HL-60 (cell line): ENCODE measurements at regions not wholly inside any gene's neighbourhood (a gene's known extent, or its start where the extent isn't known, plus 50 kb on each side); places are given as distances from the start of the nearest gene placed in this dataset.

Experiments
- DNase-seq, 2 experiments: peaks; one replicate each; pipeline ENCODE4 v3.0.0-alpha.2; 2010 to 2020; ENCODE audit warnings: low read depth in 1 of 2, low spot score in 1 of 2
- H3K27ac ChIP-seq: fragments of 250-450 bp; sonication (Bioruptor Pico); replicated peaks from 2 replicates; pipeline ENCODE4 v1.5.1; 2020; ENCODE audit warnings: mild to moderate bottlenecking, moderate library complexity
- H3K27me3 ChIP-seq: fragments of 250-450 bp; sonication (Bioruptor Pico); 2 replicates; pipeline ENCODE4 v1.5.1; 2021; ENCODE audit warnings: mild to moderate bottlenecking, moderate library complexity; ENCODE audit not compliant: insufficient read depth, poor library complexity, severe bottlenecking
- H3K4me3 ChIP-seq: replicated peaks from 2 replicates; pipeline ENCODE4 v1.5.1; 2011; ENCODE audit warnings: mild to moderate bottlenecking, control low read depth, low read length; ENCODE audit not compliant: insufficient read depth
- GABPA ChIP-seq: IDR thresholded peaks from 2 replicates; pipeline ENCODE4 v1.6.1; 2012; ENCODE audit warnings: low read depth
- POLR2AphosphoS5 ChIP-seq: IDR thresholded peaks from 2 replicates; pipeline ENCODE4 v1.6.1; 2012; ENCODE audit warnings: low read depth
- SPI1 ChIP-seq: IDR thresholded peaks from 2 replicates; pipeline ENCODE4 v1.6.1; 2012; ENCODE audit warnings: low read depth, mild to moderate bottlenecking, borderline replicate concordance
- TF ChIP-seq, protein P1 (sequence below): IDR thresholded peaks from 2 replicates; pipeline ENCODE4 v1.6.1; 2012; ENCODE audit warnings: low read depth; ENCODE audit not compliant: insufficient replicate concordance
- TF ChIP-seq, protein P2 (sequence below): IDR thresholded peaks from one replicate; pipeline ENCODE4 v1.5.1; 2011; ENCODE audit warnings: low read length, control low read depth, inconsistent platforms; ENCODE audit not compliant: insufficient read depth

DNA sequence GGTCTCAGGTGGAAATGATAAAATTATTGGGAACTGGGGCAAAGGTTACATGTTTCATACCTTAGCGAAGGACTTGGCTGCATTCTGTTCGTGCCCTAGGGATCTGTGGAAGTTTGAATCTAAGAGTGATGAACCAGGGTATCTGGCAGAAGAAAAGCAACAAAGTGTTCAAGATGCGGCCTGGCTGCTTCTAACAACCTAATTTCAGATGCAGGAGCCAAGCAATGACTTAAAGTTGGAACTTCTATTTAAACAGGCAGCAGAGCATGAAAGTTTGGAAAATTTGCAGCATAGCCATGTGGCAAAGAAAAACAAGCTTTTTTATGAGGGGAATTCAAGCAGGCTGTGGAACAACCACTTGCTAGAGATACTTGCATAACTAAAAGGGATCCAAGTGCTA lies 73.5 kb downstream of the CD24 start:
- DNase-seq = no peak
- no peak overlapping the region for H3K27ac ChIP-seq
- no peak for TF ChIP-seq SPI1
- no peak overlapping the region for H3K4me3 ChIP-seq
- no peaks in the 10 kb centered on the region for H3K27me3 ChIP-seq

DNA sequence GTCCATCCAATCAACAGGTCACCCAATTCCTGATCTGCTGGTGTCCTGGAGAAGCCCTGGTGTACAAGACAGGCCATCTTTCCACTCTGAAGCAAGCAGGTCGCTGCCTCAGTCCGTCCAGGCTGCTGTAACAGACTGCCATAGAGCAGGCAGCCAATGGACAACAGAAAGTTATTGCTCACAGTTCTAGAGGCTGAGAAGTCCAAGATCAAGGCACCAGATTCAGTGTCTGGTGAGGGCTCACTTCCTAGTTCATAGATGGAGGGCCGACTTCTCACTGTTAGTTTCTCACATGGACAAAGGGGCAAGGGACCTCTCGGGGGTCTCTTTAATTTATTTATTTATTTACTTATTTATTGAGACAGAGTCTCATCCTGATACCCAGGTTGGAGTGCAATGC lies 74.8 kb downstream of the CD24 start:
- TF ChIP-seq GABPA (no peak), SPI1 (no peak), POLR2AphosphoS5 (no peak)
- TF ChIP-seq, protein P1, sequence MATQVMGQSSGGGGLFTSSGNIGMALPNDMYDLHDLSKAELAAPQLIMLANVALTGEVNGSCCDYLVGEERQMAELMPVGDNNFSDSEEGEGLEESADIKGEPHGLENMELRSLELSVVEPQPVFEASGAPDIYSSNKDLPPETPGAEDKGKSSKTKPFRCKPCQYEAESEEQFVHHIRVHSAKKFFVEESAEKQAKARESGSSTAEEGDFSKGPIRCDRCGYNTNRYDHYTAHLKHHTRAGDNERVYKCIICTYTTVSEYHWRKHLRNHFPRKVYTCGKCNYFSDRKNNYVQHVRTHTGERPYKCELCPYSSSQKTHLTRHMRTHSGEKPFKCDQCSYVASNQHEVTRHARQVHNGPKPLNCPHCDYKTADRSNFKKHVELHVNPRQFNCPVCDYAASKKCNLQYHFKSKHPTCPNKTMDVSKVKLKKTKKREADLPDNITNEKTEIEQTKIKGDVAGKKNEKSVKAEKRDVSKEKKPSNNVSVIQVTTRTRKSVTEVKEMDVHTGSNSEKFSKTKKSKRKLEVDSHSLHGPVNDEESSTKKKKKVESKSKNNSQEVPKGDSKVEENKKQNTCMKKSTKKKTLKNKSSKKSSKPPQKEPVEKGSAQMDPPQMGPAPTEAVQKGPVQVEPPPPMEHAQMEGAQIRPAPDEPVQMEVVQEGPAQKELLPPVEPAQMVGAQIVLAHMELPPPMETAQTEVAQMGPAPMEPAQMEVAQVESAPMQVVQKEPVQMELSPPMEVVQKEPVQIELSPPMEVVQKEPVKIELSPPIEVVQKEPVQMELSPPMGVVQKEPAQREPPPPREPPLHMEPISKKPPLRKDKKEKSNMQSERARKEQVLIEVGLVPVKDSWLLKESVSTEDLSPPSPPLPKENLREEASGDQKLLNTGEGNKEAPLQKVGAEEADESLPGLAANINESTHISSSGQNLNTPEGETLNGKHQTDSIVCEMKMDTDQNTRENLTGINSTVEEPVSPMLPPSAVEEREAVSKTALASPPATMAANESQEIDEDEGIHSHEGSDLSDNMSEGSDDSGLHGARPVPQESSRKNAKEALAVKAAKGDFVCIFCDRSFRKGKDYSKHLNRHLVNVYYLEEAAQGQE = no peak
- TF ChIP-seq, protein P2, sequence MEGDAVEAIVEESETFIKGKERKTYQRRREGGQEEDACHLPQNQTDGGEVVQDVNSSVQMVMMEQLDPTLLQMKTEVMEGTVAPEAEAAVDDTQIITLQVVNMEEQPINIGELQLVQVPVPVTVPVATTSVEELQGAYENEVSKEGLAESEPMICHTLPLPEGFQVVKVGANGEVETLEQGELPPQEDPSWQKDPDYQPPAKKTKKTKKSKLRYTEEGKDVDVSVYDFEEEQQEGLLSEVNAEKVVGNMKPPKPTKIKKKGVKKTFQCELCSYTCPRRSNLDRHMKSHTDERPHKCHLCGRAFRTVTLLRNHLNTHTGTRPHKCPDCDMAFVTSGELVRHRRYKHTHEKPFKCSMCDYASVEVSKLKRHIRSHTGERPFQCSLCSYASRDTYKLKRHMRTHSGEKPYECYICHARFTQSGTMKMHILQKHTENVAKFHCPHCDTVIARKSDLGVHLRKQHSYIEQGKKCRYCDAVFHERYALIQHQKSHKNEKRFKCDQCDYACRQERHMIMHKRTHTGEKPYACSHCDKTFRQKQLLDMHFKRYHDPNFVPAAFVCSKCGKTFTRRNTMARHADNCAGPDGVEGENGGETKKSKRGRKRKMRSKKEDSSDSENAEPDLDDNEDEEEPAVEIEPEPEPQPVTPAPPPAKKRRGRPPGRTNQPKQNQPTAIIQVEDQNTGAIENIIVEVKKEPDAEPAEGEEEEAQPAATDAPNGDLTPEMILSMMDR = no peak
- no peak overlapping the region for H3K4me3 ChIP-seq
- H3K27me3 ChIP-seq = no peaks in the 10 kb centered on the region
- no peak overlapping the region for H3K27ac ChIP-seq
- no peak for DNase-seq

DNA sequence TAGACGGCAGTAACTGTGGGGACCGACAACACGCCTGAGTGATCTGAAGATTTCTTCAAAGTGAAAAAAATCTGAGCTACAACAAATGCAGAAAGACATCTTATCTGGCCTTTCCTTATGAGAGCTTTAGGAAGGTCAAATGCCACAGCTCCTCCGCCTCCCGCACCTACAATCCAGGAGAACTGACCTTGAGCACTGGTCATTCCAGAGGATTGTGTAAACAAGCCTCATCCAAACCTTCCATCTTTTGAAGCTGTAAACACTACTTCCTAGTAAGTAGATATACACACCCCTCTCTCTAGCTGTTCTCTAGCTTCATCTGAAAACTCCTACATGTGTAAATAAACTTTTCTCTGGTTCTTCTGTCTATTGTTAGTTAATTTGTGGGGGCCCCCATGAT lies 76.9 kb downstream of the CD24 start:
- Histone ChIP-seq H3K27ac (no peak overlapping the region), H3K27me3 (no peaks in the 10 kb centered on the region), H3K4me3 (no peak overlapping the region)
- DNase-seq = no peak
- TF ChIP-seq, protein P1 = no peak
- TF ChIP-seq POLR2AphosphoS5 (no peak), GABPA (no peak), SPI1 (no peak)
- TF ChIP-seq, protein P2 = no peak

DNA sequence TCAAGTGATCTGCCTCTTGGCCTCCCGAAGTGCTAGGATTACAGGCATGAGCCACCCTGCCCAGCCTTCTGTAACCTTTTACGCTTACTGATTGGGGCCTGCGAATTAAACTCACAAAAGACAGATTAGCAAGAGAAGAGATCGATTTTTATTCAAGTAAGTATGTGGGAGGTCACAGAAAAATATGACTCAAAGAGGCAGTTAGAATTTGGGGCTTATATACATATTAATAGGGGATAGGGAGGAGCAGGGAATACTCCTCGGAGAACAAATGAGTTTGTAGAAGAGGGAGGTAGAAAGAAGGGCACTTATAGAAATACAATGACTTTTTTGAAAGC lies 78.9 kb downstream of the CD24 start:
- Histone ChIP-seq H3K27me3 (no peaks in the 10 kb centered on the region), H3K4me3 (no peak overlapping the region), H3K27ac (no peak overlapping the region)
- TF ChIP-seq GABPA (no peak), POLR2AphosphoS5 (no peak), SPI1 (no peak)
- TF ChIP-seq, protein P1 = no peak
- TF ChIP-seq, protein P2 = no peak
- DNase-seq = no peak
